Hepatocyte (in vitro differentiated cells): ENCODE measurements at regions not wholly inside any gene's neighbourhood (a gene's known extent, or its start where the extent isn't known, plus 50 kb on each side); places are given as distances from the start of the nearest gene placed in this dataset.
A peak's percentile ranks its signal among the peaks of the same experiment; 100 is the strongest.

Experiments
- DNase-seq: peaks from one replicate; pipeline ENCODE4 v3.0.0-alpha.2; 2016; ENCODE audit warnings: low spot score
- H2AFZ ChIP-seq: fragments of 200-600 bp; sonication (generic); 2 replicates; pipeline ENCODE4 v1.6.0; 2016; ENCODE audit warnings: antibody characterized with exemption, mild to moderate bottlenecking
- H3K27ac ChIP-seq: fragments of 200-600 bp; sonication (generic); 2 replicates; pipeline ENCODE4 v1.5.1; 2016; ENCODE audit warnings: mild to moderate bottlenecking
- H3K27me3 ChIP-seq: fragments of 200-600 bp; sonication (generic); 2 replicates; pipeline ENCODE4 v1.6.1; 2016
- H3K36me3 ChIP-seq: fragments of 200-600 bp; sonication (generic); replicated peaks from 2 replicates; pipeline ENCODE4 v1.5.1; 2016; ENCODE audit warnings: low read depth; ENCODE audit not compliant: insufficient read depth
- H3K4me1 ChIP-seq: fragments of 200-600 bp; sonication (generic); 2 replicates; pipeline ENCODE4 v1.5.1; 2016; ENCODE audit warnings: mild to moderate bottlenecking, moderate library complexity; ENCODE audit not compliant: insufficient read depth
- H3K4me2 ChIP-seq: fragments of 200-600 bp; sonication (generic); 2 replicates; pipeline ENCODE4 v1.6.0; 2016
- H3K4me3 ChIP-seq: fragments of 200-600 bp; sonication (generic); 2 replicates; pipeline ENCODE4 v1.5.1; 2016; ENCODE audit warnings: mild to moderate bottlenecking
- H3K79me2 ChIP-seq: fragments of 200-600 bp; sonication (generic); 2 replicates; pipeline ENCODE4 v1.6.0; 2017; ENCODE audit warnings: mild to moderate bottlenecking
- H3K9me2 ChIP-seq: fragments of 200-600 bp; sonication (generic); replicated peaks from 2 replicates; pipeline ENCODE4 v1.6.0; 2017; ENCODE audit warnings: mild to moderate bottlenecking; ENCODE audit not compliant: insufficient read depth
- H3K9me3 ChIP-seq: fragments of 200-600 bp; sonication (generic); 2 replicates; pipeline ENCODE4 v1.5.1; 2016; ENCODE audit warnings: low read depth, mild to moderate bottlenecking
- H4K20me1 ChIP-seq: fragments of 200-600 bp; sonication (generic); 2 replicates; pipeline ENCODE4 v1.6.0; 2016; ENCODE audit warnings: mild to moderate bottlenecking; ENCODE audit not compliant: insufficient read depth, poor library complexity, severe bottlenecking
- EZH2 ChIP-seq: fragments of 200-600 bp; sonication (generic); IDR thresholded peaks from 2 replicates; pipeline ENCODE4 v1.6.1; 2016; ENCODE audit warnings: antibody characterized with exemption, mild to moderate bottlenecking, borderline replicate concordance
- EZH2phosphoT487 ChIP-seq: fragments of 200-600 bp; sonication (generic); IDR thresholded peaks from one replicate; pipeline ENCODE4 v1.6.1; 2018; ENCODE audit warnings: antibody characterized with exemption, mild to moderate bottlenecking, low read depth, moderate library complexity; ENCODE audit not compliant: unreplicated experiment, severe bottlenecking
- WGBS: methylation state at CpG from one replicate; pipeline ENCODE4 v1.1.6; 2016; ENCODE audit warnings: low lambda C conversion rate; ENCODE audit errors: missing lambda C conversion rate; 5-methylcytosine and 5-hydroxymethylcytosine counted together
- TF ChIP-seq, protein P1 (sequence below): fragments of 200-600 bp; sonication (generic); IDR thresholded peaks from 2 replicates; pipeline ENCODE4 v1.5.1; 2016; ENCODE audit warnings: antibody characterized with exemption, mild to moderate bottlenecking; ENCODE audit not compliant: poor library complexity

DNA sequence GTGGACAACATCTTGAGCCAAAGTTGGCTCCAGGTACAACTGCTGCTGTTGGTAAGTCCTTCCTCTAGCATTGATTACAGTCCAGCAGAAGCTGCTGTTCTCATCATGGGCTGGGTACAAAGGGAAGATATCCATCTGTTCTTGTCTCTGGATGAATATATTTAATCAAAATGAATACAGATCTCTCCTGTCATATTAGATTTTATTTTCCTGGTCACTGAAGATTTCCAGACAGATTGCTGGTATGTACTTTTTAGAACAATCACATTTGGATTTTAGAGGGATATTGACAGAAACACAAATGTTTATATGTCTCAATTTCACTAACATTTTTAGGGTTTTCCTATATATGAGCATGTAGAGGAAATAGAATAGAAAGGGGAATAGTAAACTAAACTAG lies 155.4 kb upstream of the FHL2 start:
- H2AFZ ChIP-seq, result no peak overlapping the region
- H3K9me3 ChIP-seq, result no peaks in the 10 kb centered on the region
- TF ChIP-seq, protein P1, sequence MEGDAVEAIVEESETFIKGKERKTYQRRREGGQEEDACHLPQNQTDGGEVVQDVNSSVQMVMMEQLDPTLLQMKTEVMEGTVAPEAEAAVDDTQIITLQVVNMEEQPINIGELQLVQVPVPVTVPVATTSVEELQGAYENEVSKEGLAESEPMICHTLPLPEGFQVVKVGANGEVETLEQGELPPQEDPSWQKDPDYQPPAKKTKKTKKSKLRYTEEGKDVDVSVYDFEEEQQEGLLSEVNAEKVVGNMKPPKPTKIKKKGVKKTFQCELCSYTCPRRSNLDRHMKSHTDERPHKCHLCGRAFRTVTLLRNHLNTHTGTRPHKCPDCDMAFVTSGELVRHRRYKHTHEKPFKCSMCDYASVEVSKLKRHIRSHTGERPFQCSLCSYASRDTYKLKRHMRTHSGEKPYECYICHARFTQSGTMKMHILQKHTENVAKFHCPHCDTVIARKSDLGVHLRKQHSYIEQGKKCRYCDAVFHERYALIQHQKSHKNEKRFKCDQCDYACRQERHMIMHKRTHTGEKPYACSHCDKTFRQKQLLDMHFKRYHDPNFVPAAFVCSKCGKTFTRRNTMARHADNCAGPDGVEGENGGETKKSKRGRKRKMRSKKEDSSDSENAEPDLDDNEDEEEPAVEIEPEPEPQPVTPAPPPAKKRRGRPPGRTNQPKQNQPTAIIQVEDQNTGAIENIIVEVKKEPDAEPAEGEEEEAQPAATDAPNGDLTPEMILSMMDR, result no peak
- TF ChIP-seq EZH2 (no peak), EZH2phosphoT487 (no peak)
- H3K9me2 ChIP-seq, result no peaks in the 10 kb centered on the region
- peaks cover 4% of the 10 kb centered on the region for H3K4me1 ChIP-seq
- no peaks in the 10 kb centered on the region for H3K36me3 ChIP-seq
- peaks cover 3% of the 10 kb centered on the region for H3K27me3 ChIP-seq
- H3K4me3 ChIP-seq, result no peak overlapping the region
- H3K79me2 ChIP-seq, result no peaks in the 10 kb centered on the region
- no peaks in the 10 kb centered on the region for H4K20me1 ChIP-seq
- no peak overlapping the region for H3K4me2 ChIP-seq
- no peak overlapping the region for H3K27ac ChIP-seq
- DNase-seq, result no peak

DNA sequence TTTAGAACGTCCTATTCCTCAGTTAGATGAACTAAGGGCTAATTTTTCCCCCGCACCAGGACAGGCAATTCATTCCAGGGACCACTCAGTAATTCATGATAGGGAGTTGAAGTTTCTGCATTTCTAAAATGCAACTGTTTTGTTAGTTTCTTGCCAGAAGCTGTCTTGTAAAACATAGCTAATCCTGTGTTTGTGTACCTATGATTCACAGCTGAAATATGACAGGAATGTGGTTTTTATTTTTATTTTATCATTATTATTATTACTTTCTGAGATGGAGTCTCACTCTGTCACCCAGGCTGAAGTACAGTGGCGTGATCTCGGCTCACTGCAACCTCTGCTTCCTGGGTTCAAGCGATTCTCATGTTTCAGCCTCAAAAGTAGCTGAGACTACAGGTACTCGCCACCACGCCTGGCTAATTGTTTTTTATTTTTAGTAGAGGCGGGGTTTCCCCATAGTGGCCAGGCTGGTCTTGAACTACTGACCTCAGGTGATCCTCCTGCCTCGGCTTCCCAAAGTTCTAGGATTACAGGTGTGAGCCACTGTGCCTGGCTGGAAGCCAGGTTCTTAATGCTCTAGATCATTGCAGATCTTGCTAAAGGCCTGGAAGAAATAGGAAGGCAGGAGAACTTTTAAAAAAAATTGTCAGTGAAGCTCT lies 154.8 kb upstream of the FHL2 start:
- Histone ChIP-seq H3K4me3 (no peak overlapping the region), H3K79me2 (no peaks in the 10 kb centered on the region), H3K27me3 (peaks cover 3% of the 10 kb centered on the region), H3K9me3 (no peaks in the 10 kb centered on the region), H3K9me2 (no peaks in the 10 kb centered on the region), H3K27ac (no peak overlapping the region), H3K36me3 (no peaks in the 10 kb centered on the region), H2AFZ (no peak overlapping the region), H4K20me1 (no peaks in the 10 kb centered on the region), H3K4me2 (no peak overlapping the region), H3K4me1 (peaks cover 4% of the 10 kb centered on the region)
- DNase-seq, result no peak
- 75% methylated on average over 9 of the region's 9 CpGs for WGBS
- no peak for TF ChIP-seq EZH2
- no peak for TF ChIP-seq EZH2phosphoT487

GRCh38 chr2:105546628-105546974 lies 147.8 kb upstream of the FHL2 start:
- H3K79me2 ChIP-seq, result no peaks in the 10 kb centered on the region
- no peaks in the 10 kb centered on the region for H3K9me2 ChIP-seq
- no peak overlapping the region for H3K27ac ChIP-seq
- H2AFZ ChIP-seq, result no peak overlapping the region
- no peak overlapping the region for H3K4me2 ChIP-seq
- TF ChIP-seq, protein P1, result no peak
- WGBS, result 59% methylated on average over 6 of the region's 6 CpGs
- H3K36me3 ChIP-seq, result no peaks in the 10 kb centered on the region
- DNase-seq, result no peak
- H4K20me1 ChIP-seq, result no peaks in the 10 kb centered on the region
- H3K27me3 ChIP-seq, result no peaks in the 10 kb centered on the region
- H3K4me1 ChIP-seq, result no peaks in the 10 kb centered on the region
- H3K9me3 ChIP-seq, result no peaks in the 10 kb centered on the region
- no peak overlapping the region for H3K4me3 ChIP-seq

DNA sequence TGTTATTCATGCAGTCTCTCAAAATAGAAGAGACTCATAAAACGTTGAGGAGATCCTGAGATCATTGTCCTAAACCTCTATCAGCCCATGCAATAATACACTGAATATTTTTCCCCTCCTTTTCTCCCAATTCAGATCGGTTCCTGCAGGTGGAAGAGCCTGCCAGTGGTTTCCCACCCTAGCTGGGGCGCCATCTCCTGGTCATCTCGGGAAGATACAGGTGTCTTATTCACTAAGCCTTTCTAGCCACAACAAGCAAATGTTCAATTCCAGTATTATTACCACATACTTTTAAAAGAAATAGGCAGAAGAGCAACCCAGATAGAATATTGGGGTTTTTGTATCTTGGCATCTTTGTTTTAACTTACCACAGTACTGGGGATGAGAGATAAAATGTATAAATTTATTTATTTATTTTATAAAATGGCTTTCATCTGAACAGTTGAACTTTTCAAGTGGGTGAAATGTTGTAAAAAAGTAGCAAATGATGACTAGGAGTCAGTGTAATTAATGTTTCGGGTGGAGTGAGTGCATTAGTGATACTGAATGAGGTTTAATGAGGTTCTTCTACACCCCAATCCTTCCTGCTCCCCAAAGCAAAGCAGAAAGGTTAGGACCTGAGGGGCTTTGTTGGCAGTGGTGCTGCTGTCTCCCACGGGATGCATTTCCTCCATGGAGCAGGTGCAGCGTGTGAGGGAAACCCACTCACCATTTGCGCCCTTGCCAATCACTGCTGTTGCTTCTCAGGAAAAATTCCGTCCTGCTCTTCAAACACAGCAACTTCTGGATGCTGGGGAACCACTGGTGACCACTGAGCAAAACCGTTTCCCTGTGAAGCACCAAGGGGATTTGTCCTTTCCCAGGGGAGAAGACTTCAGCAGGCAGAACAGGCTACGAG lies 147.1 kb upstream of the FHL2 start:
- peak; percentile 81 for DNase-seq
- Histone ChIP-seq H3K9me3 (no peaks in the 10 kb centered on the region), H3K4me2 (no peak overlapping the region), H3K4me3 (no peak overlapping the region), H3K9me2 (no peaks in the 10 kb centered on the region), H3K27me3 (no peaks in the 10 kb centered on the region), H2AFZ (no peak overlapping the region), H4K20me1 (no peaks in the 10 kb centered on the region), H3K79me2 (no peaks in the 10 kb centered on the region), H3K36me3 (no peaks in the 10 kb centered on the region), H3K4me1 (no peaks in the 10 kb centered on the region), H3K27ac (no peak overlapping the region)
- 41% methylated on average over 11 of the region's 11 CpGs for WGBS
- no peak for TF ChIP-seq EZH2phosphoT487
- TF ChIP-seq, protein P1, result peak; percentile 79
